HEK293T (cell line): ENCODE measurements at regions not wholly inside any gene's neighbourhood (a gene's known extent, or its start where the extent isn't known, plus 50 kb on each side); places are given as distances from the start of the nearest gene placed in this dataset.
"Not testable (repeated sequence)": the region's sequence is repeated elsewhere in the genome, so short reads cannot be mapped to it uniquely, and the experiment has no call there.

Experiments
- CTCF ChIA-PET: fragments of 350-600 bp; formaldehyde crosslinking; extraction: SDS; loops from one replicate; lab custom pipeline; 2021; ENCODE audit warnings: antibody characterized with exemption, inconsistent platforms; lab: Yijun Ruan, JAX
- POLR2A ChIA-PET: fragments of 350-600 bp; formaldehyde crosslinking; extraction: SDS; loops from one replicate; lab custom pipeline; 2020; ENCODE audit warnings: antibody characterized with exemption, inconsistent platforms; lab: Yijun Ruan, JAX
- DNase-seq: peaks from one replicate; pipeline ENCODE4 v3.0.0; 2012; ENCODE audit warnings: mixed read lengths; ENCODE audit errors: extremely low spot score
- ARNT ChIP-seq: fragments of 450-650 bp; IDR thresholded peaks from 2 replicates; pipeline ENCODE4 v1.6.1; 2017; ENCODE audit warnings: mild to moderate bottlenecking
- BHLHE40 ChIP-seq: fragments of 450-650 bp; IDR thresholded peaks from 2 replicates; pipeline ENCODE4 v1.6.1; 2016; ENCODE audit warnings: mild to moderate bottlenecking, moderate library complexity, borderline replicate concordance
- CTBP1 ChIP-seq: fragments of 450-650 bp; IDR thresholded peaks from 2 replicates; pipeline ENCODE4 v1.6.1; 2016; ENCODE audit warnings: borderline replicate concordance
- ELF4 ChIP-seq: fragments of 450-650 bp; IDR thresholded peaks from 2 replicates; pipeline ENCODE4 v1.6.1; 2017; ENCODE audit warnings: antibody characterized with exemption
- FOXA1 ChIP-seq: fragments of 450-650 bp; IDR thresholded peaks from 2 replicates; pipeline ENCODE4 v1.6.1; 2016; ENCODE audit warnings: mild to moderate bottlenecking
- FOXK2 ChIP-seq: fragments of 450-650 bp; IDR thresholded peaks from 2 replicates; pipeline ENCODE4 v1.6.1; 2016; ENCODE audit warnings: mild to moderate bottlenecking
- FOXM1 ChIP-seq: fragments of 450-650 bp; IDR thresholded peaks from 2 replicates; pipeline ENCODE4 v1.6.1; 2017; ENCODE audit warnings: mild to moderate bottlenecking, borderline replicate concordance
- HDGF ChIP-seq: fragments of 450-650 bp; IDR thresholded peaks from 2 replicates; pipeline ENCODE4 v1.6.1; 2017; ENCODE audit warnings: antibody characterized with exemption, borderline replicate concordance
- L3MBTL2 ChIP-seq: fragments of 450-650 bp; conservative IDR thresholded peaks from 2 replicates; pipeline ENCODE4 v1.6.1; 2016; ENCODE audit warnings: mild to moderate bottlenecking
- LEF1 ChIP-seq: fragments of 450-650 bp; IDR thresholded peaks from 2 replicates; pipeline ENCODE4 v1.6.1; 2017; ENCODE audit warnings: mild to moderate bottlenecking, borderline replicate concordance
- NFRKB ChIP-seq: fragments of 450-650 bp; IDR thresholded peaks from 2 replicates; pipeline ENCODE4 v1.6.1; 2016; ENCODE audit warnings: mild to moderate bottlenecking, moderate library complexity
- SP1 ChIP-seq: fragments of 450-650 bp; IDR thresholded peaks from 2 replicates; pipeline ENCODE4 v1.6.1; 2017
- SUZ12 ChIP-seq: fragments of 450-650 bp; IDR thresholded peaks from 2 replicates; pipeline ENCODE4 v1.6.1; 2016; ENCODE audit warnings: mild to moderate bottlenecking
- TARDBP ChIP-seq: fragments of 450-650 bp; IDR thresholded peaks from 2 replicates; pipeline ENCODE4 v1.6.1; 2016
- ZNF384 ChIP-seq: fragments of 450-650 bp; IDR thresholded peaks from 2 replicates; pipeline ENCODE4 v1.6.1; 2016
- TF ChIP-seq, protein P1 (sequence below): fragments of 450-650 bp; IDR thresholded peaks from 2 replicates; pipeline ENCODE4 v1.6.1; 2016

DNA sequence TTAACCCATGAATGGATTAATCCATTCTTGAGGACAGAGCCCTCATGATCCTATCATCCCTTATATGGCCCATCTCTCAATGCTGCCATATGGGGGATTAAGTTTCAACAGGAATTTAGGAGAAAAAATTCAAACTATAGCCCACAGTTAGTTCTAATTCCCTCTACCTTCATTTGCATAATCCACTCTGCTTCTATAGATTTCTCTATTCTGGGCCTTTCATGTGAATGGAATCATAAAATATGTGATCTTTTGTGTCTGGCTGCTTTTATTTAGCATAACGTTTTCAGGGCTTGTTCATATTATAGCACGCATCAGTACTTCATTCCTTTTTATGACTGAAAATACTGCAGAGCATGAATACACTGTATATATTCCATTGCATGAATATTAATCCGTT lies 55.4 kb downstream of the CTSL start:
- TF ChIP-seq HDGF (no peak), FOXK2 (no peak), SUZ12 (no peak), LEF1 (no peak), ZNF384 (no peak), BHLHE40 (no peak), SP1 (no peak), NFRKB (no peak), L3MBTL2 (no peak), ELF4 (no peak), FOXA1 (no peak), ARNT (no peak), FOXM1 (no peak), TARDBP (no peak), CTBP1 (no peak)
- TF ChIP-seq, protein P1, sequence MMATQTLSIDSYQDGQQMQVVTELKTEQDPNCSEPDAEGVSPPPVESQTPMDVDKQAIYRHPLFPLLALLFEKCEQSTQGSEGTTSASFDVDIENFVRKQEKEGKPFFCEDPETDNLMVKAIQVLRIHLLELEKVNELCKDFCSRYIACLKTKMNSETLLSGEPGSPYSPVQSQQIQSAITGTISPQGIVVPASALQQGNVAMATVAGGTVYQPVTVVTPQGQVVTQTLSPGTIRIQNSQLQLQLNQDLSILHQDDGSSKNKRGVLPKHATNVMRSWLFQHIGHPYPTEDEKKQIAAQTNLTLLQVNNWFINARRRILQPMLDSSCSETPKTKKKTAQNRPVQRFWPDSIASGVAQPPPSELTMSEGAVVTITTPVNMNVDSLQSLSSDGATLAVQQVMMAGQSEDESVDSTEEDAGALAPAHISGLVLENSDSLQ = no peak
- no peak for DNase-seq
- CTCF ChIA-PET = no interaction called here
- POLR2A ChIA-PET = no interaction called here

DNA sequence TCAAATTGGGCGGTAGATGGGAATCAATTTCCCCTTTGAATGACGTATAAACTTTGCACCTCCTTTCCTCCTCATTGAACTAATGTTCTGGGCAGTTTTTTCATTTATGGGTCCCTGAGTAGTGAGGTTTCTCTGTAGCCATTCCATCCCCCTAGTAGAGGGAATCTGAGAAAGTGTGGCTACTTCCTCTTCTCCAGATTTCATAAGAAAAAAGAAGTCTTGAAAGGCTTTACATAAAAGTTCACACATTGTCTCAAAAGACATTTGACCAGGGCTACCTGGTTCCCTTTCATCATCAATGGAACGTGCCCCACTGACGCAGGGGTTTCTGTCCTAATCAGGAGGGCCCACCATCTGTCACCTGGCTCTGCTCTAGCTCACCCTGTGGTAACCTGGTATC lies 57.3 kb downstream of the CTSL start:
- no peak for TF ChIP-seq HDGF
- TF ChIP-seq ZNF384 = no peak
- TF ChIP-seq SP1 = no peak
- no peak for TF ChIP-seq CTBP1
- ChIA-PET POLR2A (no interaction called here), CTCF (no interaction called here)
- DNase-seq = no peak

DNA sequence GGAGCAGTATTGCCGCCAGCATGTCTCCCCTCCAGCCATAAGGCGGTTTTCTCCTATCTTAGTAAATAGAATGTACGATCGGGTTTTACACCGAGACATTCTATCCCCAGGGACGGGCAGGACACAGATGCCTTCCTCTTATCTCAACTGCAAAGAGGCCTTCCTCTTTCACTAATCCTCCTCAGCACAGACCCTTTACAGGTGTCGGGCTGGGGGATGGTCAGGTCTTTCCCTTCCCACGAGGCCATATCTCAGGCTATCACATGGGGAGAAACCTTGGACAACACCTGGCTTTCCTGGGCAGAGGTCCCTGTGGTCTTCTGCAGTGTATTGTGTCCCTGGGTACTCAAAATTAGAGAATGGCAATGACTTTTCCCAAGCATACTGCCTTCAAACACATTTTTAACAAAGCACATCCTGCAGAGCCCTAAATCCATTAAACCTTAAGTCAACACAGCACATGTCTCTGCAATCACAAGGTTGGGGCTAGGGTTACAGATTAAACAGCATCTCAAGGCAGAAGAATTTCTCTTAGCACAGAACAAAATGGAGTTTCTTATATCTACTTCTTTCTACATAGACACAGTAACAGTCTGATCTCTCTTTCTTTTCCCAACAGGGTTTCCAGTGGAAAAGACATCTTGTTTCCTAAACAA lies 59.5 kb downstream of the CTSL start:
- POLR2A ChIA-PET, DNase-seq, CTCF ChIA-PET: not testable (repeated sequence)

DNA sequence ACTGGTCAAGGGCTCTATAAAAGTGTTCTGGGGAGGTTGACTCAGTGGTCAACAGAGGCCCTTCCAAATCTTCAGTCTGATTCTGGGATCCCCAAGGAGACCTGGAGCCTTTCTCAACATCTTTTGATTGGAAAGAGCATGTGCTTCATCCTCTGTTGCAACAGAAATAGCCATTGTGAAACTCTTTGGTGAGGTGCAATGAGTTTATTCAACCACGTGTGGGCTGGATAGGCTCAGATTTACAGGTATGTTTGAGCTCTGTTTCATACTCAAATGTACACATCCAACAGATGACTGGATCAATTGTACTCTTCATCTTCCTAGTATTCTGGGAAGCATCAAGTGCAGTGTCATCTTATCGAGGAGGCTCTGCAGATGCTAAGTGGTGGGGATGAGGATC lies 60.5 kb downstream of the CTSL start:
- POLR2A ChIA-PET = no interaction called here
- TF ChIP-seq CTBP1 = no peak
- no peak for TF ChIP-seq NFRKB
- TF ChIP-seq ZNF384 = no peak
- no peak for TF ChIP-seq TARDBP
- no peak for TF ChIP-seq ELF4
- TF ChIP-seq BHLHE40 = no peak
- CTCF ChIA-PET = no interaction called here

DNA sequence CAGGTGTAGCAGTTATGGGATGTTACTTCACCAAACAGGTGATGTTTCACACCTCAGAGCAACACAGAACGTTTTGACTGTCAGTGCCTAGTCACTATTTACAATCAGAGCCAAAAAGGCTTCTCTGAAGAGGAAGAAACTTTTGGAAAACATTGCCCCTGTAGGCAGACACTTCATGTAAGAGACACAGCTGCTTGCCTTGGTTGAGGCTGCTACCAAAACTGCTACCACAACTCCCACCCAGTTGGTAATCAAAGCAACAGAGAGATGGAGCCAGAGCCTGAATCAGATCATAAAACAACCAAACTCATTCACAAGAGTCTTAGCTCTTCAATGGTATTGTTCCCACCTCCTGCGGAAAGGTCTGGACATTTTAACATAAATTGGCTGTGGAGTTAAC lies 61.0 kb downstream of the CTSL start:
- ChIA-PET POLR2A (no interaction called here), CTCF (no interaction called here)
- no peak for DNase-seq
- TF ChIP-seq NFRKB (no peak), FOXM1 (no peak), SP1 (no peak), CTBP1 (no peak), HDGF (no peak)
- TF ChIP-seq, protein P1 = no peak

More for the DNA sequence above, 60.5 kb downstream of the CTSL start:
- no peak for DNase-seq

DNA sequence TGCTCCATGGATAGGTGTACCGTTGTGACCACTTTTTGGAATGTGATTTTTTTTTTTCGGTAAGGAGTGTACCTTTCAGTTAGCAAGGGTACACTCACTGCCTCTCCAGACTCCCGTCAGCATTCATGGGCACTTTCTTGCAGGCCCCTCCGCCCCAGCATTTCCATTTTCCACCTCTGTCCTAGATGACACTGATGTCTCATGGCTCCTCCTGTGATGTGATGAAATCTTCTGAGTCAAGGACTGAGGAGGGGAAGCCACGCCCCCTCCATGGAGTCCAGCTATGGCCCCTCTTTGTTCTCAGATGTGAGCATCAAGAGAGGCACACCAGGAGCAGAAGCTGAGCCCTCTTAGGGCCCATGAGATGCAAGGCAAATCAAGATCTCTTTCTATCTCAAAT lies 61.8 kb downstream of the CTSL start:
- TF ChIP-seq CTBP1 (no peak), HDGF (no peak), SUZ12 (no peak)
- ChIA-PET CTCF (no interaction called here), POLR2A (no interaction called here)
- DNase-seq = no peak

DNA sequence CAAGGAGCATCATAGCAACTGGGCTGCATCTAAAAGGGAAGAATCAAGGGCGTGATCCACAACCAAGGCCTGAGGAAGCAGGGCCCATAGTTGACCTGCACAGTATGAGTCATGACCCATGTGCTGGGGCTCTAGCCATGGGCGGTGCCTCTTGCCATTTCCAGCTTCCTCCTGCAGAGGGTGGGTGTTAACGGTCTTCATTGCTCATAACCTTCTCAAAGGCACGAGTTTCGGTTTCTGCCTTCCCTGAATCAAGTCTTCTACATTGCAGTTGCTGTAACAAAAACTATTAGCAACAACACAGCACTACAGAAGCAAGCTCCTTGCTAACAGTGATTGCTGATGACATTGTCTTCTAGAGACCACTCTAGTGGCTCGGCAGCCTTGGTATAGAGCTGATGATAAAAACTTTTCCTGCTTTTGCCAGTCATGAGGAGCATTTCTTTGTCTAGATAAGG lies 66.9 kb downstream of the CTSL start:
- POLR2A ChIA-PET = no interaction called here
- CTCF ChIA-PET = no interaction called here
- TF ChIP-seq ELF4 = no peak
- no peak for TF ChIP-seq FOXM1
- TF ChIP-seq, protein P1 = no peak
- DNase-seq = no peak

DNA sequence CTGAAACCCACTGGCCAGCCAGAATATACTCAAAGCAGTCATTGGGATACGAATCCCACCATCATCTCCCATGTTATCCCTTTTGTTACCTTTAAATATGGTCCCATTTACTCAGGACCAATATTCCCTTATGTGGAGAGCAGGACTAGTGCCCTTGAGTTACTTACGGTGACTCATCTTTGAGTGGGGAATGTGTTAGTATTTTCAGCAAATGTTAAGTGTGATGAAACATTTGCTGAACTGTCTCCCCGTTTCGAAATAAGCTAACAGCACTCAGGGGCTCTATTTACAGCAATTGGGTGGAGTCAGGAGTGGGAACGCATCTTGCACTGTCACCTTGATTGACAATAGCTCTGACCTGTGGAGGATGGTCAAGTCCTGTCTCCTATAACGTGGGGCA lies 67.4 kb downstream of the CTSL start:
- TF ChIP-seq FOXK2 (no peak), LEF1 (no peak), NFRKB (no peak), HDGF (no peak), BHLHE40 (no peak), ZNF384 (no peak), CTBP1 (no peak), TARDBP (no peak)
- ChIA-PET CTCF (no interaction called here), POLR2A (no interaction called here)
- DNase-seq = no peak
